Neural cell (in vitro differentiated cells): ENCODE measurements at regions not wholly inside any gene's neighbourhood (a gene's known extent, or its start where the extent isn't known, plus 50 kb on each side); places are given as distances from the start of the nearest gene placed in this dataset.
"Not testable (repeated sequence)": the region's sequence is repeated elsewhere in the genome, so short reads cannot be mapped to it uniquely, and the experiment has no call there.

ENCODE experiments used
- H2AFZ ChIP-seq: fragments of 200-600, 300-800 bp; sonication (generic), shearing (Covaris generic); 2 replicates; pipeline ENCODE4 v1.6.0; 2014; ENCODE audit warnings: low read depth, mild to moderate bottlenecking, antibody characterized with exemption, low read length, moderate library complexity
- H3F3A ChIP-seq: fragments of 200-600 bp; shearing (Covaris generic); 2 replicates; pipeline ENCODE4 v1.6.1; 2016; ENCODE audit warnings: mild to moderate bottlenecking, moderate library complexity, mixed read lengths, antibody characterized with exemption, low read length; ENCODE audit not compliant: insufficient read depth, poor library complexity, severe bottlenecking
- H3K27ac ChIP-seq: fragments of 200-600, 300-800 bp; sonication (generic), shearing (Covaris generic); 2 replicates; pipeline ENCODE4 v1.5.1; 2014; ENCODE audit warnings: mild to moderate bottlenecking, low read length, moderate library complexity
- H3K27me3 ChIP-seq: fragments of 300-800, 200-600 bp; sonication (generic), shearing (Covaris generic); 2 replicates; pipeline ENCODE4 v1.6.0; 2014; ENCODE audit warnings: mild to moderate bottlenecking, low read depth, low read length, moderate library complexity; ENCODE audit not compliant: insufficient read depth
- H3K36me3 ChIP-seq: fragments of 300-800, 200-600 bp; sonication (generic), shearing (Covaris generic); 2 replicates; pipeline ENCODE4 v1.5.1; 2014; ENCODE audit warnings: mild to moderate bottlenecking, antibody characterized with exemption, low read length, moderate library complexity; ENCODE audit not compliant: insufficient read depth
- H3K4me2 ChIP-seq: fragments of 300-800, 200-600 bp; sonication (generic), shearing (Covaris generic); 2 replicates; pipeline ENCODE4 v1.6.0; 2014; ENCODE audit warnings: mild to moderate bottlenecking, low read length
- H3K4me3 ChIP-seq: fragments of 300-800, 200-600 bp; sonication (generic), shearing (Covaris generic); 2 replicates; pipeline ENCODE4 v1.5.1; 2014; ENCODE audit warnings: mild to moderate bottlenecking, low read length, moderate library complexity
- H3K79me2 ChIP-seq: fragments of 200-600 bp; shearing (Covaris generic); replicated peaks from 2 replicates; pipeline ENCODE4 v1.6.0; 2014; ENCODE audit warnings: mild to moderate bottlenecking, low read length, moderate library complexity; ENCODE audit not compliant: insufficient read depth
- H3K9ac ChIP-seq: fragments of 300-800, 200-600 bp; sonication (generic), shearing (Covaris generic); 2 replicates; pipeline ENCODE4 v1.6.1; 2016; ENCODE audit warnings: mild to moderate bottlenecking, low read length, mixed read lengths
- H3K9me2 ChIP-seq: fragments of 200-600 bp; shearing (Covaris generic); 2 replicates; pipeline ENCODE4 v1.6.1; 2016; ENCODE audit warnings: mild to moderate bottlenecking, low read length, mixed read lengths; ENCODE audit not compliant: insufficient read depth
- H3K9me3 ChIP-seq: fragments of 200-600, 300-800 bp; sonication (generic), shearing (Covaris generic); 2 replicates; pipeline ENCODE4 v1.6.1; 2016; ENCODE audit warnings: mild to moderate bottlenecking, mixed run types, low read length, moderate library complexity, mixed read lengths
- H4K20me1 ChIP-seq: fragments of 200-600 bp; shearing (Covaris generic); 2 replicates; pipeline ENCODE4 v1.6.1; 2016; ENCODE audit warnings: mild to moderate bottlenecking, mixed run types; ENCODE audit not compliant: insufficient read depth
- EP300 ChIP-seq: fragments of 450-650 bp; conservative IDR thresholded peaks from 2 replicates; pipeline ENCODE4 v1.6.1; 2014; ENCODE audit warnings: antibody characterized with exemption, mild to moderate bottlenecking, moderate library complexity; ENCODE audit not compliant: poor library complexity, severe bottlenecking
- EZH2 ChIP-seq: fragments of 200-600, 300-800 bp; shearing (Covaris generic), sonication (generic); IDR thresholded peaks from 2 replicates; pipeline ENCODE4 v1.6.1; 2014; ENCODE audit warnings: antibody characterized with exemption, low read length, borderline replicate concordance, mild to moderate bottlenecking; ENCODE audit not compliant: insufficient read depth, poor library complexity, severe bottlenecking
- MXI1 ChIP-seq: fragments of 450-650 bp; conservative IDR thresholded peaks from 2 replicates; pipeline ENCODE4 v1.6.1; 2014; ENCODE audit warnings: antibody characterized with exemption, mild to moderate bottlenecking; ENCODE audit not compliant: poor library complexity, severe bottlenecking
- POLR2AphosphoS5 ChIP-seq: IDR thresholded peaks from 2 replicates; pipeline ENCODE4 v1.6.1; 2012
- RAD21 ChIP-seq: fragments of 450-650 bp; conservative IDR thresholded peaks from 2 replicates; pipeline ENCODE4 v1.6.1; 2014; ENCODE audit warnings: antibody characterized with exemption, mild to moderate bottlenecking, moderate library complexity
- REST ChIP-seq: IDR thresholded peaks from 2 replicates; pipeline ENCODE4 v1.6.1; 2012; ENCODE audit warnings: borderline replicate concordance
- SMC3 ChIP-seq: fragments of 450-650 bp; conservative IDR thresholded peaks from 2 replicates; pipeline ENCODE4 v1.6.1; 2014; ENCODE audit warnings: antibody characterized with exemption, mild to moderate bottlenecking, moderate library complexity; ENCODE audit not compliant: poor library complexity
- TAF1 ChIP-seq: IDR thresholded peaks from 2 replicates; pipeline ENCODE4 v1.6.1; 2012; ENCODE audit warnings: low read depth
- TF ChIP-seq, protein P1 (sequence below): fragments of 450-650 bp; IDR thresholded peaks from 2 replicates; pipeline ENCODE4 v1.5.1; 2014; ENCODE audit warnings: antibody characterized with exemption, mild to moderate bottlenecking, moderate library complexity; ENCODE audit not compliant: poor library complexity, severe bottlenecking

- no peak overlapping the region for H3K27ac ChIP-seq
- H3K9ac ChIP-seq, result no peak overlapping the region
- H3K36me3 ChIP-seq, result no peaks in the 10 kb centered on the region
- no peak overlapping the region for H2AFZ ChIP-seq
- no peak overlapping the region for H3K4me2 ChIP-seq
- TF ChIP-seq MXI1, result no peak
- no peak for TF ChIP-seq TAF1
- TF ChIP-seq POLR2AphosphoS5, result no peak
- no peak for TF ChIP-seq RAD21
- H3K9me2 ChIP-seq, result no peaks in the 10 kb centered on the region
- no peaks in the 10 kb centered on the region for H3K79me2 ChIP-seq
- no peaks in the 10 kb centered on the region for H3K27me3 ChIP-seq
- H3F3A ChIP-seq, result no peaks in the 10 kb centered on the region
- no peaks in the 10 kb centered on the region for H4K20me1 ChIP-seq
- no peak overlapping the region for H3K4me3 ChIP-seq
- no peaks in the 10 kb centered on the region for H3K9me3 ChIP-seq
These were observed 288.2 kb downstream of the MIAT start for GRCh38 chr22:26945565-26945964.

DNA sequence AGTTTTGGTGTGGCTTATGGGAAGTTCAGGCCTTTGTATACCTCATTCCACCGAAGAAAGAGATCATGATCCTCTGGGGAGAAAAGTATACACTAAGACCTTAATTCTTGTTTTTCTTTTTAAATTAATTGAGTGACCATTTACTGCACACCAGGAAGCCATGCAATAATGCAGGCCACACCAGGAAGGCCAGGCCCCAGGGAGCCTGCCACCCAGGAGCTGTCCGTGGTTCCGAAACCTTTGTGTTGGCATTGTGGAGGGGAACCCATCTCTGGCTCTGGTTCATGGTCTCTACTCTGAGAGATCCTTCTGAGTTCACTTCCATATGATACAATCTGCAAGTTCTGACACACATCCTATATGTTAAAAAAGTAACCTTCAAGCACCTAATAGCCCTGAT, 291.8 kb downstream of the MIAT start:
- Histone ChIP-seq H3K4me3 (no peak overlapping the region), H4K20me1 (no peaks in the 10 kb centered on the region), H3K27me3 (no peaks in the 10 kb centered on the region)

GRCh38 chr22:26951139-26951538, 293.8 kb downstream of the MIAT start:
- not testable (repeated sequence) for H3K9ac ChIP-seq, H3K27ac ChIP-seq, H3K36me3 ChIP-seq, H3K9me3 ChIP-seq, H3K79me2 ChIP-seq, H3K27me3 ChIP-seq, H4K20me1 ChIP-seq, H3K4me2 ChIP-seq, H2AFZ ChIP-seq, H3F3A ChIP-seq, H3K4me3 ChIP-seq, H3K9me2 ChIP-seq

More for the DNA sequence above, 291.8 kb downstream of the MIAT start:
- Histone ChIP-seq H3K27ac (no peak overlapping the region), H3K9me2 (no peaks in the 10 kb centered on the region), H3K79me2 (no peaks in the 10 kb centered on the region), H3K9me3 (no peaks in the 10 kb centered on the region), H3K9ac (no peak overlapping the region), H3K4me2 (no peak overlapping the region), H3F3A (no peaks in the 10 kb centered on the region), H3K36me3 (no peaks in the 10 kb centered on the region), H2AFZ (no peak overlapping the region)
- TF ChIP-seq POLR2AphosphoS5, result no peak

DNA sequence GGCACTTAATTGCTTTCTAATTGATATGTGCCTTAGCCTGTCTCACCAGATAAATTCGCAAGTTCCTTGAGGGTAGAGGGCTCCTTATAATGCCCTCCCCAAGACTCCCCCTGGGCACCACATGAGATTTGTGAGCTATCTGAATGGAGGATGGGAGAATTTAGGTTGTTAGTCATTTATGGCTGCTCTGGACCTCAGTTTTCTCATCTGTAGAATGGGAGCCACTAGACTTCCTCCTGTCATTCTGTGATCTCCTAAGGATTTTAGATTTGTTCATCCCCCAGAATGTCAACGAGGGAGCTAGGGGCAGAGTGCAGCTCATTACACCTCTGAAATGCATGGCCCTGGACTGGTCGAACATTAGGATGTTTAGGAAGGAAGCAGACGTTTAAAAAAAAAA, 294.6 kb downstream of the MIAT start:
- no peak overlapping the region for H3K4me2 ChIP-seq
- H2AFZ ChIP-seq, result no peak overlapping the region
- H3K36me3 ChIP-seq, result no peaks in the 10 kb centered on the region
- no peaks in the 10 kb centered on the region for H3K27me3 ChIP-seq
- no peaks in the 10 kb centered on the region for H4K20me1 ChIP-seq
- no peak overlapping the region for H3K9ac ChIP-seq
- TF ChIP-seq MXI1, result no peak
- no peak for TF ChIP-seq EZH2
- TF ChIP-seq, protein P1, sequence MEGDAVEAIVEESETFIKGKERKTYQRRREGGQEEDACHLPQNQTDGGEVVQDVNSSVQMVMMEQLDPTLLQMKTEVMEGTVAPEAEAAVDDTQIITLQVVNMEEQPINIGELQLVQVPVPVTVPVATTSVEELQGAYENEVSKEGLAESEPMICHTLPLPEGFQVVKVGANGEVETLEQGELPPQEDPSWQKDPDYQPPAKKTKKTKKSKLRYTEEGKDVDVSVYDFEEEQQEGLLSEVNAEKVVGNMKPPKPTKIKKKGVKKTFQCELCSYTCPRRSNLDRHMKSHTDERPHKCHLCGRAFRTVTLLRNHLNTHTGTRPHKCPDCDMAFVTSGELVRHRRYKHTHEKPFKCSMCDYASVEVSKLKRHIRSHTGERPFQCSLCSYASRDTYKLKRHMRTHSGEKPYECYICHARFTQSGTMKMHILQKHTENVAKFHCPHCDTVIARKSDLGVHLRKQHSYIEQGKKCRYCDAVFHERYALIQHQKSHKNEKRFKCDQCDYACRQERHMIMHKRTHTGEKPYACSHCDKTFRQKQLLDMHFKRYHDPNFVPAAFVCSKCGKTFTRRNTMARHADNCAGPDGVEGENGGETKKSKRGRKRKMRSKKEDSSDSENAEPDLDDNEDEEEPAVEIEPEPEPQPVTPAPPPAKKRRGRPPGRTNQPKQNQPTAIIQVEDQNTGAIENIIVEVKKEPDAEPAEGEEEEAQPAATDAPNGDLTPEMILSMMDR, result no peak
- TF ChIP-seq REST, result no peak
- no peak for TF ChIP-seq EP300
- no peak for TF ChIP-seq TAF1
- TF ChIP-seq SMC3, result no peak
- TF ChIP-seq POLR2AphosphoS5, result no peak
- no peak for TF ChIP-seq RAD21
- H3K4me3 ChIP-seq, result no peak overlapping the region
- no peaks in the 10 kb centered on the region for H3F3A ChIP-seq
- no peaks in the 10 kb centered on the region for H3K79me2 ChIP-seq
- H3K27ac ChIP-seq, result no peak overlapping the region
- no peaks in the 10 kb centered on the region for H3K9me3 ChIP-seq
- H3K9me2 ChIP-seq, result no peaks in the 10 kb centered on the region
